GM12872 (cell line): ENCODE measurements at regions not wholly inside any gene's neighbourhood (a gene's known extent, or its start where the extent isn't known, plus 50 kb on each side); places are given as distances from the start of the nearest gene placed in this dataset.

Source experiments
- CTCF ChIP-seq: IDR thresholded peaks from 3 replicates; pipeline ENCODE4 v1.5.1; 2011; ENCODE audit warnings: low read depth, mild to moderate bottlenecking, low read length, moderate library complexity; ENCODE audit not compliant: insufficient read depth

- TF ChIP-seq CTCF, result no peak
Observed at GRCh38 chr5:155996123-155996522, 330.8 kb upstream of the SGCD start.

- TF ChIP-seq CTCF, result no peak
Observed at GRCh38 chr5:155998257-155998656, 328.7 kb upstream of the SGCD start.

GRCh38 chr5:156000115-156000514 is 326.8 kb upstream of the SGCD start:
- no peak for TF ChIP-seq CTCF

GRCh38 chr5:156004754-156005153 is 322.2 kb upstream of the SGCD start:
- TF ChIP-seq CTCF, result no peak

GRCh38 chr5:156006026-156006647 is 320.8 kb upstream of the SGCD start:
- no peak for TF ChIP-seq CTCF

- TF ChIP-seq CTCF, result no peak
Observed at GRCh38 chr5:156008844-156009243, 318.1 kb upstream of the SGCD start.

GRCh38 chr5:156009583-156009982 is 317.4 kb upstream of the SGCD start:
- no peak for TF ChIP-seq CTCF
